ENCODE measurements at regions not wholly inside any gene's neighbourhood (a gene's known extent, or its start where the extent isn't known, plus 50 kb on each side); places are given as distances from the start of the nearest gene placed in this dataset.

GRCh38 chr16:8283195-8283594 lies 307.1 kb downstream of the TMEM114 start:
- no peak overlapping the region for H2BK5ac ChIP-seq (ENCODE audit: low read depth, low read length, poor library complexity)
- no peak overlapping the region for H3K23ac ChIP-seq (ENCODE audit: low read length)
- no peak overlapping the region for H3K9ac ChIP-seq (ENCODE audit: low read length)
- no peak overlapping the region for H4K91ac ChIP-seq (ENCODE audit: low read depth, low read length)
- H2BK120ac ChIP-seq (ENCODE audit: insufficient read depth, low read length, poor library complexity): no peak overlapping the region
- no peak overlapping the region for H3K4me2 ChIP-seq (ENCODE audit: low read length)
- no peak overlapping the region for H4K12ac ChIP-seq (ENCODE audit: low read depth, low read length)
- H3K18ac ChIP-seq (ENCODE audit: low read length): no peak overlapping the region
- no peaks in the 10 kb centered on the region for H3K79me2 ChIP-seq (ENCODE audit: control insufficient read depth, insufficient read depth, low read length, poor library complexity)
- H2AFZ ChIP-seq (ENCODE audit: insufficient read depth, low read length, poor library complexity): no peak overlapping the region
- no peak overlapping the region for H2AK5ac ChIP-seq (ENCODE audit: low read length)
- no CpG with 5 or more reads among the region's 4 CpGs for WGBS (ENCODE audit: extremely low coverage, insufficient coverage, insufficient read length)
- H3K4me1 ChIP-seq (ENCODE audit: control insufficient read depth in 1 of 2, insufficient read depth in 2 of 2, low read length in 2 of 2): no peaks in the 10 kb centered on the region
- H3K14ac ChIP-seq (ENCODE audit: low read length): no peak overlapping the region
- H4K8ac ChIP-seq (ENCODE audit: low read depth, low read length): no peak overlapping the region
- DNase-seq: no peak
- H3K79me1 ChIP-seq (ENCODE audit: low read length): no peaks in the 10 kb centered on the region
- peaks cover 2% of the 10 kb centered on the region for H3K9me3 ChIP-seq (ENCODE audit: insufficient read depth, low read depth, low read length)
- H3K4ac ChIP-seq (ENCODE audit: low read depth, low read length): no peak overlapping the region
- H3K4me3 ChIP-seq (ENCODE audit: low read depth, low read length): no peak overlapping the region
- no peak overlapping the region for H3K27ac ChIP-seq (ENCODE audit: low read depth, low read length)
- H3K27me3 ChIP-seq (ENCODE audit: insufficient read depth, low read length): no peaks in the 10 kb centered on the region
- H3K36me3 ChIP-seq (ENCODE audit: control insufficient read depth in 1 of 2, insufficient read depth in 2 of 2, low read length in 2 of 2): no peaks in the 10 kb centered on the region
- no peak overlapping the region for H2BK12ac ChIP-seq (ENCODE audit: low read length)

- H3K79me1 ChIP-seq (ENCODE audit: low read length): no peaks in the 10 kb centered on the region
- no peak overlapping the region for H3K4ac ChIP-seq (ENCODE audit: low read depth, low read length)
- no peak overlapping the region for H3K27ac ChIP-seq (ENCODE audit: low read depth, low read length)
- H3K36me3 ChIP-seq (ENCODE audit: control insufficient read depth in 1 of 2, insufficient read depth in 2 of 2, low read length in 2 of 2): no peaks in the 10 kb centered on the region
- H3K23ac ChIP-seq (ENCODE audit: low read length): no peak overlapping the region
- no peaks in the 10 kb centered on the region for H3K9me3 ChIP-seq (ENCODE audit: insufficient read depth, low read depth, low read length)
- no peak overlapping the region for H4K91ac ChIP-seq (ENCODE audit: low read depth, low read length)
- H3K18ac ChIP-seq (ENCODE audit: low read length): no peak overlapping the region
- H2BK12ac ChIP-seq (ENCODE audit: low read length): no peak overlapping the region
- no peak overlapping the region for H3K9ac ChIP-seq (ENCODE audit: low read length)
- no peaks in the 10 kb centered on the region for H3K79me2 ChIP-seq (ENCODE audit: control insufficient read depth, insufficient read depth, low read length, poor library complexity)
- no peak overlapping the region for H4K12ac ChIP-seq (ENCODE audit: low read depth, low read length)
- WGBS (ENCODE audit: extremely low coverage, insufficient coverage, insufficient read length): no CpG with 5 or more reads among the region's 3 CpGs
- no peak overlapping the region for H4K8ac ChIP-seq (ENCODE audit: low read depth, low read length)
- H2AK5ac ChIP-seq (ENCODE audit: low read length): no peak overlapping the region
- H2AFZ ChIP-seq (ENCODE audit: insufficient read depth, low read length, poor library complexity): no peak overlapping the region
- H3K4me1 ChIP-seq (ENCODE audit: control insufficient read depth in 1 of 2, insufficient read depth in 2 of 2, low read length in 2 of 2): no peaks in the 10 kb centered on the region
- no peaks in the 10 kb centered on the region for H3K27me3 ChIP-seq (ENCODE audit: insufficient read depth, low read length)
- no peak overlapping the region for H2BK5ac ChIP-seq (ENCODE audit: low read depth, low read length, poor library complexity)
- DNase-seq: no peak
- H2BK120ac ChIP-seq (ENCODE audit: insufficient read depth, low read length, poor library complexity): no peak overlapping the region
- no peak overlapping the region for H3K14ac ChIP-seq (ENCODE audit: low read length)
- H3K4me2 ChIP-seq (ENCODE audit: low read length): no peak overlapping the region
- H3K4me3 ChIP-seq (ENCODE audit: low read depth, low read length): no peak overlapping the region
These were observed 312.2 kb downstream of the TMEM114 start for GRCh38 chr16:8278031-8278580.

DNA sequence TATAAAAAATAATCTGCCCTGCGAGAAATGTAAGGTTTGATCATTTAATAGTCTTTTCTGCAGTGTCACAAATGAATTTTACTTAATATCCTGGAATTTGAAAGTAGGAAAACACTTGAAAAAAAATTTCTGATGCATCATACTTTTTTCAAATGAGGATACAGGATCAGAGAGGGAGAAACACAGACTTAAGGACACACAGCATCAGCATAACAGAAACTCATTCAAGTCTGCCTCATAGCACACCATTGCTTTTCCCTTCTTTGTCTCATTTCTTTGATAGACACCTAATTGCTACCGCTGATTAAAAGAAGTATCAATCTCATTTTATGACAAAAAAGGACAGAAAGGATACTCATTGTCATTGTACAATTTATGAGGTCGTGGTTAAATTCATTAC lies 319.0 kb downstream of the TMEM114 start:
- Histone ChIP-seq H3K14ac (ENCODE audit: low read length) (no peak overlapping the region), H2AFZ (ENCODE audit: insufficient read depth, low read length, poor library complexity) (no peak overlapping the region), H3K9me3 (ENCODE audit: insufficient read depth, low read depth, low read length) (no peaks in the 10 kb centered on the region), H4K8ac (ENCODE audit: low read depth, low read length) (no peak overlapping the region), H3K79me1 (ENCODE audit: low read length) (no peaks in the 10 kb centered on the region), H4K91ac (ENCODE audit: low read depth, low read length) (no peak overlapping the region), H3K4me2 (ENCODE audit: low read length) (no peak overlapping the region), H3K9ac (ENCODE audit: low read length) (no peak overlapping the region), H3K27ac (ENCODE audit: low read depth, low read length) (no peak overlapping the region), H3K4me3 (ENCODE audit: low read depth, low read length) (no peak overlapping the region), H3K79me2 (ENCODE audit: control insufficient read depth, insufficient read depth, low read length, poor library complexity) (no peaks in the 10 kb centered on the region), H3K18ac (ENCODE audit: low read length) (no peak overlapping the region), H2AK5ac (ENCODE audit: low read length) (no peak overlapping the region), H3K4ac (ENCODE audit: low read depth, low read length) (no peak overlapping the region), H4K12ac (ENCODE audit: low read depth, low read length) (no peak overlapping the region), H2BK120ac (ENCODE audit: insufficient read depth, low read length, poor library complexity) (no peak overlapping the region), H3K23ac (ENCODE audit: low read length) (no peak overlapping the region), H2BK12ac (ENCODE audit: low read length) (no peak overlapping the region), H3K4me1 (ENCODE audit: control insufficient read depth in 1 of 2, insufficient read depth in 2 of 2, low read length in 2 of 2) (no peaks in the 10 kb centered on the region), H3K27me3 (ENCODE audit: insufficient read depth, low read length) (no peaks in the 10 kb centered on the region), H2BK5ac (ENCODE audit: low read depth, low read length, poor library complexity) (no peak overlapping the region), H3K36me3 (ENCODE audit: control insufficient read depth in 1 of 2, insufficient read depth in 2 of 2, low read length in 2 of 2) (no peaks in the 10 kb centered on the region)
- WGBS (ENCODE audit: extremely low coverage, insufficient coverage, insufficient read length): no CpG with 5 or more reads among the region's 3 CpGs
- no peak for DNase-seq

DNA sequence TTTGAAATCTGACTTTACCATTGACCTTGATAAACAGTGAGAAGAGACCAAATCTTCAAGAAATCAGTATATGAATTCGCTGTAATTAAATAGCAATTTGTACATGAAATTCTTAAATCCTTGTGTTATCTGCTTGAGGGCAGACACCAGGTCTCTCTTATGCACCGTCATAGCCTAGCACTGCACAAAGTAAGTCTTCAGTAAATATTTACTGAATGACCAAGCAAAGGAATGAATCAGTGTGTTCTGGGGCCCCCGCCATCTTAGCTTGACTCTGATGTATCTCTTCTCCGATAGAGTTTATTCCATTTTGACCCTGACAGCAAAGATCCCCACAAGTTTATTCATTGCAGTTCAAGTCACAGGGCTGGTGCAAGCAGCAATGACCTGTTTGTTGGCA lies 328.0 kb downstream of the TMEM114 start:
- Histone ChIP-seq H3K4me3 (ENCODE audit: low read depth, low read length) (no peak overlapping the region), H3K4me2 (ENCODE audit: low read length) (no peak overlapping the region), H3K9me3 (ENCODE audit: insufficient read depth, low read depth, low read length) (no peaks in the 10 kb centered on the region), H3K23ac (ENCODE audit: low read length) (no peak overlapping the region), H4K8ac (ENCODE audit: low read depth, low read length) (no peak overlapping the region), H3K36me3 (ENCODE audit: control insufficient read depth in 1 of 2, insufficient read depth in 2 of 2, low read length in 2 of 2) (no peaks in the 10 kb centered on the region), H3K79me2 (ENCODE audit: control insufficient read depth, insufficient read depth, low read length, poor library complexity) (no peaks in the 10 kb centered on the region), H3K14ac (ENCODE audit: low read length) (no peak overlapping the region), H3K4me1 (ENCODE audit: control insufficient read depth in 1 of 2, insufficient read depth in 2 of 2, low read length in 2 of 2) (no peaks in the 10 kb centered on the region), H2BK12ac (ENCODE audit: low read length) (no peak overlapping the region), H3K79me1 (ENCODE audit: low read length) (no peaks in the 10 kb centered on the region), H3K27me3 (ENCODE audit: insufficient read depth, low read length) (no peaks in the 10 kb centered on the region), H2BK5ac (ENCODE audit: low read depth, low read length, poor library complexity) (no peak overlapping the region), H3K4ac (ENCODE audit: low read depth, low read length) (no peak overlapping the region), H3K27ac (ENCODE audit: low read depth, low read length) (no peak overlapping the region), H2BK120ac (ENCODE audit: insufficient read depth, low read length, poor library complexity) (no peak overlapping the region), H3K9ac (ENCODE audit: low read length) (no peak overlapping the region), H3K18ac (ENCODE audit: low read length) (no peak overlapping the region), H4K91ac (ENCODE audit: low read depth, low read length) (no peak overlapping the region), H2AK5ac (ENCODE audit: low read length) (no peak overlapping the region), H4K12ac (ENCODE audit: low read depth, low read length) (no peak overlapping the region), H2AFZ (ENCODE audit: insufficient read depth, low read length, poor library complexity) (no peak overlapping the region)
- WGBS (ENCODE audit: extremely low coverage, insufficient coverage, insufficient read length): no CpG with 5 or more reads among the region's 4 CpGs
- no peak for DNase-seq

Measured in trophoblast cell (in vitro differentiated cells and primary cell).